Transverse colon (tissue), 4 donors: ENCODE measurements at regions not wholly inside any gene's neighbourhood (a gene's known extent, or its start where the extent isn't known, plus 50 kb on each side); places are given as distances from the start of the nearest gene placed in this dataset.

Experiments used
- DNase-seq: peaks from one replicate; pipeline ENCODE4 v3.0.0-alpha.2; 2019
- H3K27ac ChIP-seq, 4 donors: fragments of 200-600 bp; sonication (generic); 2 replicates each; pipeline ENCODE4 v1.5.1; 2016 to 2018; ENCODE audit warnings: inconsistent platforms in 4 of 4
- H3K27me3 ChIP-seq: fragments of 200-600 bp; sonication (generic); 2 replicates; pipeline ENCODE4 v1.5.1; 2017; ENCODE audit warnings: inconsistent platforms
- H3K36me3 ChIP-seq, 4 donors: fragments of 200-600 bp; sonication (generic); 2 replicates each; pipeline ENCODE4 v1.5.1; 2017 to 2019; ENCODE audit warnings: inconsistent platforms in 4 of 4
- H3K4me1 ChIP-seq, 4 donors: fragments of 200-600 bp; sonication (generic); 2 replicates each; pipeline ENCODE4 v1.5.1; 2017 to 2020; ENCODE audit warnings: inconsistent platforms in 4 of 4
- H3K4me3 ChIP-seq, 4 donors: fragments of 200-600 bp; sonication (generic); 1 replicate in 1 of 4; 2 replicates in 3 of 4; pipeline versions ENCODE4 v1.5.1 to v1.6.1; 2017 to 2019; ENCODE audit warnings: inconsistent platforms in 4 of 4
- H3K9me3 ChIP-seq, 2 donors: fragments of 200-600 bp; sonication (generic); 2 replicates each; pipeline ENCODE4 v1.5.1; 2017 to 2019; ENCODE audit warnings: inconsistent platforms in 2 of 2
- EP300 ChIP-seq: sonication (generic); formaldehyde crosslinking; IDR thresholded peaks from one replicate; pipeline ENCODE4 v1.6.1; 2017; ENCODE audit warnings: antibody characterized with exemption, low read depth
- POLR2A ChIP-seq: fragments of 450-650 bp; IDR thresholded peaks from one replicate; pipeline ENCODE4 v1.6.1; 2016; ENCODE audit warnings: antibody characterized with exemption, mild to moderate bottlenecking, moderate library complexity
- POLR2AphosphoS5 ChIP-seq, 3 donors: sonication (generic); formaldehyde crosslinking; IDR thresholded peaks; one replicate each; pipeline ENCODE4 v1.6.1; 2016; ENCODE audit warnings: antibody characterized with exemption in 3 of 3
- WGBS, 2 donors: methylation state at CpG; one replicate each; pipeline ENCODE4 v1.1.5; 2018; ENCODE audit warnings: low coverage in 1 of 2; 5-methylcytosine and 5-hydroxymethylcytosine counted together
- in situ Hi-C, 4 donors: fragments of 200-750 bp; cut with MboI; loops; one replicate each; pipeline versions ENCODE4 v1.15.0 to v1.15.1; 2017; ENCODE audit warnings: low sequenced_read_pairs in 3 of 4, low pct_ligation_motif_present in 1 of 4, low pct_unique_long_range_greater_than_20kb in 1 of 4
- intact Hi-C: fragments of 100-400 bp; cut with DNase I; formaldehyde crosslinking; loops from one replicate; pipeline ENCODE4 v1.15.1; 2023; ENCODE audit warnings: low total_unique reads
- TF ChIP-seq, protein P1 (sequence below), 5 experiments: fragments of 200-600 bp in 3 of 5; fragments of 450-650 bp in 2 of 5; sonication (generic) in 3 of 5; IDR thresholded peaks; 1 replicate in 2 of 5; 2 replicates in 3 of 5; pipeline ENCODE4 v1.5.1; 2016 to 2017; ENCODE audit warnings: antibody characterized with exemption in 5 of 5, inconsistent platforms in 3 of 5, mild to moderate bottlenecking in 2 of 5, moderate library complexity in 1 of 5

DNA sequence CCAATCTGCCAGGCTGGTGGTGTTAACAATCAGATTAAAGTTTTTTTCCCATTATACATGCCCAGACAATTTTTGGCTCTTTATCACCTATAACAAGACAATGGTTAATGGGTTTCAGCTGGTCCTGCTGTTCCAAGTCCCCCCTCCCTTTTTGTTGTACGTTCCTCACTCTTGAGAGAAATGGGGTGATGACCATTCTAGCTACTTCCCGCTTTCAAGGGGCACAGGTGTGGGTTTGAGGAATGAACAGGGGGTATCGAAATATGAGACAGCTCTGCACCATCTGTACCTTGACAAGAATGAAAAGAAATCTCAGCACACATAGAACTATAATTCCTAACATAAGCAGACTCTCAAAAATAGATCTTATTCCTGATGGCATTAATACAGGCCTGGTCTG is 326.8 kb downstream of the PTPRU start:
- intact Hi-C loops (no loop called here), in situ Hi-C loops (no loop called here)
- H3K27me3 ChIP-seq = no peaks in the 10 kb centered on the region
- no peaks in the 10 kb centered on the region for H3K36me3 ChIP-seq
- no peak for DNase-seq
- H3K9me3 ChIP-seq = peaks cover 22 to 26% of the 10 kb centered on the region in 2 donors
- no peaks in the 10 kb centered on the region for H3K4me1 ChIP-seq
- WGBS, 2 donors = 20 to 67% methylated on average over 1 to 3 of the region's 3 CpGs
- H3K27ac ChIP-seq = no peak overlapping the region
- TF ChIP-seq POLR2AphosphoS5 (IDR thresholded peaks at IDR 0.05) (no peak), POLR2A (no peak), EP300 (no peak)
- TF ChIP-seq, protein P1, sequence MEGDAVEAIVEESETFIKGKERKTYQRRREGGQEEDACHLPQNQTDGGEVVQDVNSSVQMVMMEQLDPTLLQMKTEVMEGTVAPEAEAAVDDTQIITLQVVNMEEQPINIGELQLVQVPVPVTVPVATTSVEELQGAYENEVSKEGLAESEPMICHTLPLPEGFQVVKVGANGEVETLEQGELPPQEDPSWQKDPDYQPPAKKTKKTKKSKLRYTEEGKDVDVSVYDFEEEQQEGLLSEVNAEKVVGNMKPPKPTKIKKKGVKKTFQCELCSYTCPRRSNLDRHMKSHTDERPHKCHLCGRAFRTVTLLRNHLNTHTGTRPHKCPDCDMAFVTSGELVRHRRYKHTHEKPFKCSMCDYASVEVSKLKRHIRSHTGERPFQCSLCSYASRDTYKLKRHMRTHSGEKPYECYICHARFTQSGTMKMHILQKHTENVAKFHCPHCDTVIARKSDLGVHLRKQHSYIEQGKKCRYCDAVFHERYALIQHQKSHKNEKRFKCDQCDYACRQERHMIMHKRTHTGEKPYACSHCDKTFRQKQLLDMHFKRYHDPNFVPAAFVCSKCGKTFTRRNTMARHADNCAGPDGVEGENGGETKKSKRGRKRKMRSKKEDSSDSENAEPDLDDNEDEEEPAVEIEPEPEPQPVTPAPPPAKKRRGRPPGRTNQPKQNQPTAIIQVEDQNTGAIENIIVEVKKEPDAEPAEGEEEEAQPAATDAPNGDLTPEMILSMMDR (IDR thresholded peaks at IDR 0.05) = no peak
- no peak overlapping the region for H3K4me3 ChIP-seq

DNA sequence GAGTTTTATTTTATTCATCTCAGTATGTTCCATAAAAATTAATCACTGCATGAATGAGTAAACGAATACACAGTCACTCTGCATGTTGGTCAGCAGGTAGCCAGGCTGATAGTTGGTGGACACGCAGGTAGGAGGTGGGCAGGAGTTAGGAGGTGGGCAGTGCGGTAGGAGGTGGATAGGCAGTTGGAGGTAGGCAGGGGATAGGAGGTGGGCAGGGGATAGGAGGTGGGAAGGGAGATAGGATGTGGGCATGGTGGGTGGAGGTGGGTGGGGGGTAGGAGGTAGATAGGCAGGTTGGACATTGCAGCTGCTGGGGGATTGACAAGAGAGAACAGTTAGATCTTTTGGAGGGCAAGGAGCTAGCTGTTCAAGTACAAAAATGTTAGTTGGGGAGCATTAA is 322.7 kb downstream of the PTPRU start:
- Histone ChIP-seq H3K27me3 (no peaks in the 10 kb centered on the region), H3K9me3 (peaks cover 11 to 12% of the 10 kb centered on the region in 2 donors), H3K36me3 (no peaks in the 10 kb centered on the region), H3K27ac (no peak overlapping the region), H3K4me1 (no peaks in the 10 kb centered on the region), H3K4me3 (no peak overlapping the region)
- DNase-seq = no peak
- 63 to 81% methylated on average over 2 to 3 of the region's 3 CpGs for WGBS, 2 donors
- TF ChIP-seq POLR2AphosphoS5 (IDR thresholded peaks at IDR 0.05) = no peak
- no peak for TF ChIP-seq POLR2A
- TF ChIP-seq EP300 = no peak
- TF ChIP-seq, protein P1 (IDR thresholded peaks at IDR 0.05) = no peak
- in situ Hi-C loops = no loop called here
- intact Hi-C loops = no loop called here

DNA sequence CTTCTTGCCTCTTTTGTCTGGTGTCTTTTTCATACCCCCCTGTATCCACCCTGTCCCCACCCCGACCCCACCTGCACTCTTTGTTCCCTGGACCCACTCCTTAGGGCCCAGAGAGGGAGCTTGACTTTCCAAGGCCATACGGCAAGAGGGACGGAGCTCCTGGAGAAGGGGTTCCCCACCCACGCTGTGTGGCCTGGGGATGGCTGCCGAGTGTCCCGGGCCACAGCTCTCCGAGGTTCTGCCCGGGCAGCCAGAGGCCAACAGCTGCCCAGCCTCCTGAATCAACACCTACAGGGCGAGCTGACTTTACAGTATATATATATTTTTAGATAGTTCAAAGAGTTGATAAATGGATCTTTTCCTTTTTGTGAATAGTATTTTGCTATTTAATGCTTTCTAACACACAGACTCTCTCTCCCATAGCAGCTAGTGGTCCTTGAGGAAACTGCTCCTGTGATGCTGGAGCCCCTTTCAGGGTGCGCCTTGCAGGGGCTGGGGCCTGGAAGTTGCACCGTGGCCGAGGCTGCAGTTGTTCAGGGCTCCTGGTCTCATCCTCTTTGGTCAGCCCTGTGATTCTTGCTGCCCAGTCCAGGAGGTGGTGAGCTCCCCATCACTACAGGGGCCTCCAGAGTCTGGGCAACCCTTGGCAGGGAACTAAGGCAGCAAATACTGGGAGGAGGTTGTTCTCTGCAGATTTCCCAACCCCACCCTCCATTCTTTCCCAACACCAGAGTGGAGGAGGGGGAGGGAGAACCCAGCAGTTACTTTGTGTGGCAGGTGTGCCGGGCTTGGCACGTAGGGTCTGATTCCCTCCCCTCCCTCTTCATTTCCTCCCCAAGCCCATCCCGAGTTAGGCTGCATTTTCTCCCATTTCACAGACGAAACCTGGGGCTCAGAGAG is 321.6 kb downstream of the PTPRU start:
- in situ Hi-C loops (no loop called here), intact Hi-C loops (no loop called here)
- Histone ChIP-seq H3K9me3 (peaks cover under 1 to 5% of the 10 kb centered on the region in 2 donors), H3K27me3 (no peaks in the 10 kb centered on the region), H3K36me3 (no peaks in the 10 kb centered on the region), H3K4me1 (no peaks in the 10 kb centered on the region), H3K27ac (no peak overlapping the region), H3K4me3 (no peak overlapping the region)
- no peak for TF ChIP-seq POLR2A
- no peak for TF ChIP-seq POLR2AphosphoS5 (IDR thresholded peaks at IDR 0.05)
- TF ChIP-seq, protein P1 (IDR thresholded peaks at IDR 0.05) = no peak
- TF ChIP-seq EP300 = no peak
- DNase-seq = no peak
- WGBS, 2 donors = 63% methylated on average over 16 of the region's 16 CpGs; no CpG with 5 or more reads in 1 of the 2 donors

DNA sequence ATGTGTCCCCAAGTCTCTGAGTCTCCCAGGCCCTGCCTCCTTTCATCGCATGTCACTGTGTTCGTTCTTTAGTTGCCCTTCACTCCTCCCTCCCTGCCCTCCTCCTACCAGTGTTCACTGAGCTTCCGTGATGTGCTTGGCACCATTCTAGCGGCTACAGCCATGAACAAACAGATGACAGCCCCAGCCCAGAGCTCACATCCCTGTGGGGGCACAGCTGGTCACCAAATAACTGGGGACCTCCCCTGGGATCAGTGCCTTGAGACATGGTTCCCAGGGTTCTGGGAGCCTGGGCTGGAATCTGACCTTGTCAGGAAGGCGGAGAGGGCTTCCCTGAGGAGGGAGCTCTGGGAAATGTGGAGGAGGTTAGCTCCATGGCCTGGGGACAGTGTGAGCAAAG is 320.7 kb downstream of the PTPRU start:
- TF ChIP-seq EP300 = no peak
- no peak for TF ChIP-seq POLR2A
- TF ChIP-seq POLR2AphosphoS5 (IDR thresholded peaks at IDR 0.05) = no peak
- TF ChIP-seq, protein P1 (IDR thresholded peaks at IDR 0.05) = no peak
- Histone ChIP-seq H3K27me3 (no peaks in the 10 kb centered on the region), H3K9me3 (no peaks in the 10 kb centered on the region), H3K36me3 (no peaks in the 10 kb centered on the region), H3K4me3 (no peak overlapping the region), H3K4me1 (no peaks in the 10 kb centered on the region), H3K27ac (no peak overlapping the region)
- in situ Hi-C loops (no loop called here), intact Hi-C loops (no loop called here)
- DNase-seq = no peak
- 79 to 84% methylated on average over 3 to 5 of the region's 5 CpGs for WGBS, 2 donors
